Panc1 (cell line): ENCODE measurements at regions not wholly inside any gene's neighbourhood (a gene's known extent, or its start where the extent isn't known, plus 50 kb on each side); places are given as distances from the start of the nearest gene placed in this dataset.

Source experiments
- ATAC-seq: fragments of 200-7000 bp; cut with Tn5 transposase; 2 replicates; pipeline ENCODE4 v1.9.1; 2020; ENCODE audit warnings: mild to moderate bottlenecking, moderate library complexity
- BruUV-seq: library from RNA; stranded (reverse); fragments of 400-500 nt; replicated peaks from 2 replicates; lab custom pipeline; 2021; lab: Mats Ljungman, UMichigan
- CTCF ChIA-PET: fragments of 300-600 bp; sonication (Branson Sonifier 250); formaldehyde crosslinking; loops from one replicate; lab custom pipeline; 2022; ENCODE audit warnings: antibody characterized with exemption; lab: Charles Lee
- POLR2A ChIA-PET: fragments of 300-600 bp; sonication (Branson Sonifier 250); formaldehyde crosslinking; loops from one replicate; lab custom pipeline; 2022; ENCODE audit warnings: antibody characterized with exemption; lab: Charles Lee
- DNase-seq: peaks from one replicate; pipeline ENCODE4 v3.0.0-alpha.2; 2010; ENCODE audit warnings: low read depth, low spot score
- H3K27ac ChIP-seq: 2 replicates; pipeline ENCODE4 v1.5.1; 2011; ENCODE audit warnings: mild to moderate bottlenecking, low read length, inconsistent platforms
- H3K27me3 ChIP-seq: fragments of 200-500 bp; sonication (Bioruptor generic); 2 replicates; pipeline ENCODE4 v1.6.0; 2014; ENCODE audit warnings: low read length, inconsistent platforms; ENCODE audit not compliant: control insufficient read depth, insufficient read depth
- H3K36me3 ChIP-seq: fragments of 200-500 bp; sonication (Bioruptor generic); 2 replicates; pipeline ENCODE4 v1.5.1; 2014; ENCODE audit warnings: inconsistent platforms, mild to moderate bottlenecking, low read length, moderate library complexity; ENCODE audit not compliant: control insufficient read depth, insufficient read depth
- H3K4me1 ChIP-seq: 2 replicates; pipeline ENCODE4 v1.5.1; 2011; ENCODE audit warnings: inconsistent platforms, mild to moderate bottlenecking, low read length, moderate library complexity; ENCODE audit not compliant: control insufficient read depth, insufficient read depth
- H3K4me3 ChIP-seq, 2 experiments: 2 replicates each; pipeline ENCODE4 v1.5.1; 2011 to 2012; ENCODE audit warnings: low read depth in 2 of 2, low read length in 2 of 2, mild to moderate bottlenecking in 2 of 2, inconsistent platforms in 1 of 2, moderate library complexity in 1 of 2
- H3K9me3 ChIP-seq: fragments of 200-500 bp; sonication (Bioruptor generic); 2 replicates; pipeline ENCODE4 v1.5.1; 2014; ENCODE audit warnings: low read depth, mild to moderate bottlenecking, inconsistent platforms, low read length, moderate library complexity; ENCODE audit not compliant: control insufficient read depth, insufficient read depth
- POLR2AphosphoS5 ChIP-seq: IDR thresholded peaks from 2 replicates; pipeline ENCODE4 v1.6.1; 2012; ENCODE audit warnings: mild to moderate bottlenecking, low read depth, low read length, moderate library complexity
- SIN3A ChIP-seq: IDR thresholded peaks from 2 replicates; pipeline ENCODE4 v1.6.1; 2012; ENCODE audit warnings: low read depth, mild to moderate bottlenecking, low read length, moderate library complexity, borderline replicate concordance; ENCODE audit not compliant: insufficient read depth
- TCF7L2 ChIP-seq: IDR thresholded peaks from 2 replicates; pipeline ENCODE4 v1.6.1; 2011; ENCODE audit warnings: mild to moderate bottlenecking, low read depth, low read length, inconsistent platforms
- in situ Hi-C: cut with HindIII; loops from 2 replicates; pipeline ENCODE4 v1.10.0; 2016; ENCODE audit warnings: low sequenced_read_pairs, low pct_unique_long_range_greater_than_20kb
- intact Hi-C: fragments of 100-400 bp; cut with micrococcal nuclease; formaldehyde crosslinking; loops from one replicate; pipeline ENCODE4 v1.10.0; 2022; ENCODE audit not compliant: unreplicated experiment
- TF ChIP-seq, protein P1 (sequence below): fragments of 450-650 bp; IDR thresholded peaks from 2 replicates; pipeline ENCODE4 v1.5.1; 2017; ENCODE audit warnings: mild to moderate bottlenecking
- TF ChIP-seq, protein P2 (sequence below), 2 experiments: IDR thresholded peaks; 2 replicates each; pipeline ENCODE4 v1.6.1; 2011 to 2012; ENCODE audit warnings: low read depth in 2 of 2, control low read depth in 1 of 2, low read length in 1 of 2, mild to moderate bottlenecking in 1 of 2, moderate library complexity in 1 of 2; ENCODE audit not compliant: insufficient read depth in 1 of 2

- no TSS peak for BruUV-seq
- Histone ChIP-seq H3K36me3 (no peaks in the 10 kb centered on the region), H3K9me3 (no peaks in the 10 kb centered on the region), H3K27me3 (no peaks in the 10 kb centered on the region), H3K4me3 (no peak overlapping the region), H3K27ac (no peak overlapping the region), H3K4me1 (no peaks in the 10 kb centered on the region)
- ATAC-seq (no peak), DNase-seq (no peak)
- TF ChIP-seq, protein P1, sequence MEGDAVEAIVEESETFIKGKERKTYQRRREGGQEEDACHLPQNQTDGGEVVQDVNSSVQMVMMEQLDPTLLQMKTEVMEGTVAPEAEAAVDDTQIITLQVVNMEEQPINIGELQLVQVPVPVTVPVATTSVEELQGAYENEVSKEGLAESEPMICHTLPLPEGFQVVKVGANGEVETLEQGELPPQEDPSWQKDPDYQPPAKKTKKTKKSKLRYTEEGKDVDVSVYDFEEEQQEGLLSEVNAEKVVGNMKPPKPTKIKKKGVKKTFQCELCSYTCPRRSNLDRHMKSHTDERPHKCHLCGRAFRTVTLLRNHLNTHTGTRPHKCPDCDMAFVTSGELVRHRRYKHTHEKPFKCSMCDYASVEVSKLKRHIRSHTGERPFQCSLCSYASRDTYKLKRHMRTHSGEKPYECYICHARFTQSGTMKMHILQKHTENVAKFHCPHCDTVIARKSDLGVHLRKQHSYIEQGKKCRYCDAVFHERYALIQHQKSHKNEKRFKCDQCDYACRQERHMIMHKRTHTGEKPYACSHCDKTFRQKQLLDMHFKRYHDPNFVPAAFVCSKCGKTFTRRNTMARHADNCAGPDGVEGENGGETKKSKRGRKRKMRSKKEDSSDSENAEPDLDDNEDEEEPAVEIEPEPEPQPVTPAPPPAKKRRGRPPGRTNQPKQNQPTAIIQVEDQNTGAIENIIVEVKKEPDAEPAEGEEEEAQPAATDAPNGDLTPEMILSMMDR, result no peak
- TF ChIP-seq POLR2AphosphoS5, result no peak
- TF ChIP-seq TCF7L2, result no peak
- TF ChIP-seq SIN3A, result no peak
- TF ChIP-seq, protein P2, sequence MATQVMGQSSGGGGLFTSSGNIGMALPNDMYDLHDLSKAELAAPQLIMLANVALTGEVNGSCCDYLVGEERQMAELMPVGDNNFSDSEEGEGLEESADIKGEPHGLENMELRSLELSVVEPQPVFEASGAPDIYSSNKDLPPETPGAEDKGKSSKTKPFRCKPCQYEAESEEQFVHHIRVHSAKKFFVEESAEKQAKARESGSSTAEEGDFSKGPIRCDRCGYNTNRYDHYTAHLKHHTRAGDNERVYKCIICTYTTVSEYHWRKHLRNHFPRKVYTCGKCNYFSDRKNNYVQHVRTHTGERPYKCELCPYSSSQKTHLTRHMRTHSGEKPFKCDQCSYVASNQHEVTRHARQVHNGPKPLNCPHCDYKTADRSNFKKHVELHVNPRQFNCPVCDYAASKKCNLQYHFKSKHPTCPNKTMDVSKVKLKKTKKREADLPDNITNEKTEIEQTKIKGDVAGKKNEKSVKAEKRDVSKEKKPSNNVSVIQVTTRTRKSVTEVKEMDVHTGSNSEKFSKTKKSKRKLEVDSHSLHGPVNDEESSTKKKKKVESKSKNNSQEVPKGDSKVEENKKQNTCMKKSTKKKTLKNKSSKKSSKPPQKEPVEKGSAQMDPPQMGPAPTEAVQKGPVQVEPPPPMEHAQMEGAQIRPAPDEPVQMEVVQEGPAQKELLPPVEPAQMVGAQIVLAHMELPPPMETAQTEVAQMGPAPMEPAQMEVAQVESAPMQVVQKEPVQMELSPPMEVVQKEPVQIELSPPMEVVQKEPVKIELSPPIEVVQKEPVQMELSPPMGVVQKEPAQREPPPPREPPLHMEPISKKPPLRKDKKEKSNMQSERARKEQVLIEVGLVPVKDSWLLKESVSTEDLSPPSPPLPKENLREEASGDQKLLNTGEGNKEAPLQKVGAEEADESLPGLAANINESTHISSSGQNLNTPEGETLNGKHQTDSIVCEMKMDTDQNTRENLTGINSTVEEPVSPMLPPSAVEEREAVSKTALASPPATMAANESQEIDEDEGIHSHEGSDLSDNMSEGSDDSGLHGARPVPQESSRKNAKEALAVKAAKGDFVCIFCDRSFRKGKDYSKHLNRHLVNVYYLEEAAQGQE (IDR thresholded peaks at IDR 0.05; ENCODE audit: insufficient read depth in 1 of 2, low read depth in 2 of 2, low read length in 1 of 2), result no peak
- intact Hi-C loops, result no loop called here
- ChIA-PET CTCF (no interaction called here), POLR2A (no interaction called here)
- in situ Hi-C loops, result no loop called here
These were observed 172.8 kb downstream of the PTGER3 start for GRCh38 chr1:70874818-70875217.

- no TSS peak for BruUV-seq
These were observed 170.3 kb downstream of the PTGER3 start for GRCh38 chr1:70877343-70877742.

More at GRCh38 chr1:70877343-70877742, 170.3 kb downstream of the PTGER3 start:
- CTCF ChIA-PET, result no interaction called here
- intact Hi-C loops (no loop called here), in situ Hi-C loops (no loop called here)
- Histone ChIP-seq H3K27me3 (no peaks in the 10 kb centered on the region), H3K4me3 (no peak overlapping the region), H3K9me3 (no peaks in the 10 kb centered on the region), H3K36me3 (no peaks in the 10 kb centered on the region), H3K27ac (no peak overlapping the region), H3K4me1 (no peaks in the 10 kb centered on the region)
- no peak for TF ChIP-seq POLR2AphosphoS5
- TF ChIP-seq, protein P1, result no peak
- TF ChIP-seq, protein P2 (IDR thresholded peaks at IDR 0.05; ENCODE audit: insufficient read depth in 1 of 2, low read depth in 2 of 2, low read length in 1 of 2), result no peak
- TF ChIP-seq SIN3A, result no peak
- no peak for TF ChIP-seq TCF7L2
- POLR2A ChIA-PET, result no interaction called here
- ATAC-seq (no peak), DNase-seq (no peak)
